Effector CD8-positive, alpha-beta T cell (primary cell): ENCODE measurements at regions not wholly inside any gene's neighbourhood (a gene's known extent, or its start where the extent isn't known, plus 50 kb on each side); places are given as distances from the start of the nearest gene placed in this dataset.

Source experiments
- DNase-seq: peaks from one replicate; lab custom pipeline; 2025; lab: John Stamatoyannopoulos, UW

DNA sequence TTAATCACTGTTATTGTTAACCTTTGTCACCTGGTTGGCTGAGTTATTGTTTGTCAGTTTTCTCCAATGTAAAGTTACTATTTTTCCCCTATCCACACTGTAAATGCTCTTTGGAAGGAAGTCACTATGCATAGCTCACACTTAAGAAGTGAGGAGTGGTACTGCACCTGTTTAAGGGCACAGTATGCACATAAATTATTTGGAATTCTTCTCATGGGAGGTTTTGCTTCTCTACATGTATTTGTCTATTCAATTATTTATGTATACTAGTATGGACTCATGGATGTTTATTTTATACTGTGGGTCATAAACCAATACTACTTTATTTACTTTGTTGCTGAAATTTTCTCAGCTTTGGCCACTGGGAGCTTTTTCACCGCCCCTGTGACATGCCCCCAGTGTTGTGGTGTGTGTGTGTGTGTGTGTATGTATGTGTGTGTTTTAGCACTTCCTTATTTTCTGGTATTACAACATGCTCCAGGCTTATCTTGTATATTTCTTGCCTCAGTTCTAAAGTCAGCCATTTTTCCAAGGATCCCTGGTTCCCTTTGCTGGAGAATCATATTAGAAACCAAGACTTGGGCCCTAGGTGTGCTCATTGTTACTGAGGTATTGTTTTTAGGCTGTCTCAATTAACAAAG is 290.5 kb downstream of the KBTBD8 start:
- DNase-seq, result no peak

DNA sequence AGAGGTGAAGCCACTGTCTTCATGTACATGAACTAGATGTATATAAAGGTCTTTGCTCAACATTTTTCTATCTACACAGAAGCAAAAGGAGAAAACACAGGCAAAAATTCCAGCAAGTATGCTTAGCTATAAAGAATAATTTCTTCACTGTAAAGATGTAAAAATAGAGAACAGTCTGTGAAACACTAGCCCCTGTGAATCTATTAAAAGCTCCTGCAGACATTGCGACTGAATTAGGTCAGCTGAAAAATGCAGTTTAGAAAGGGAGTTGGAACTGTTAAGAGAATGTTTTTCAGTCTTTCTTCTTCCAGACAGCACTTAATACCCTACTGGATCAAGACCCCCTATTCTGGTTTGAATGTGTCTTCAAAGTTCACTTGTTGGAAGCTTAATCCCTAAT is 291.5 kb downstream of the KBTBD8 start:
- no peak for DNase-seq

DNA sequence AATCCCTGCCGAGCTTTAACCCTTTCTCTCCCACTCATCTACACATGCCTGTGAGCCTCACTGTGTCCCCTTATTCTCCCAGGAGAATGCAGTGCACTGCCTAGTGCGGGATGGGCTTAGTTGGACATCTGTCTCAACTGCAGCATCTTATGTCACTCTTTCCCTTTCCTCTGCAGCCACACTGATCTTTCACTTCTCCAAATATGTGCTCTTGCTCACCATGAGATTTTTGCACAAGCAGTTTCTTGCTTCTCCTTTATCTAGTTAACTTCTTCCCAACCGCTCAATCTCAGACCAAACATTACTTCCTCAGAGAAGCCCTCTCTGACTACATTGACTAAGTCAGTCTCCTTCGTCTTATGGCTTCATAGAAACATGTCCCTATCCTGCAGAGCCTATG is 292.3 kb downstream of the KBTBD8 start:
- no peak for DNase-seq

DNA sequence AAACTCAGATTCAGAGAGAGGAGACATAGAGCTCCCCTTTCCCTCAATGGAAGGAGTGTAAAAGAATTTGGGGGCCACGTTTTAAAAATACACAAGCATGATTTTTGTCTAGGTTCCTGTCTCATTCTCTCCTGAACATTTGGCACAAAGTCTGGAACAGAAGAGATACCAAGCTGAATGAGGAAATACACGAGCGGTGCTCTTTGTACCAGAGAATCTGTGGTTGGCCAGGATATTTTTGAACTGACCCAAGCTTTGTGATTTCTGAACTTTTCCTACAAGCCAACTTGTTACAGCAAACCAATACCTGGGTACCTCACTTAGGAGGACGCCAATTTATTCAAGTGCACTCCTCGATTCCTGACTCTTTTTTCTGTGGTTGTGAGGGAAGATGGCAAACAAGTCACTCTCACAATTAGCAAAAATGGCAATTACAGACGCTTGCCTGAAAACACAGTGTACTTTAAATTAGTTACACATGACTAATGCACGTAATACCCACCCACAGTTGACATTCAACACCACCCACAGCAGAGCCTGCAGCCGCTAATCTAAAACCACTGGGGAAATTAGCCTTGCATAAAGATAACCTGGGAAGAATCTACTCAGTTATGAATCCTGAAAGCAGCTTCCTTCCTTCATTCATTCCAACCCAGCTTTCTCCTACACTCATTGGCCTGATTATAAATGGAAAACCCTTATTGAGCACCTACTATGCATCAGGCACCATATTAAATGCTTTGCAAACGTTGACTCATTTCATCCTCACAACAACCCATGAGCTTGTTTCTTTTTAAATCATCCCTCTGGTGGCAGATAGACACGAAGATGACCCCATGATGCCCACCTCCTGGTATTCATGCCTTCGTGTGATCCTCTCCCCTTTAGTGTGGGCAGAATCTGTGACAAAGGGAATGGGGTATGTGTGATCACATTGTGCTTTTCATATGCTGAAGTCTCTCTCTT is 293.5 kb downstream of the KBTBD8 start:
- no peak for DNase-seq

DNA sequence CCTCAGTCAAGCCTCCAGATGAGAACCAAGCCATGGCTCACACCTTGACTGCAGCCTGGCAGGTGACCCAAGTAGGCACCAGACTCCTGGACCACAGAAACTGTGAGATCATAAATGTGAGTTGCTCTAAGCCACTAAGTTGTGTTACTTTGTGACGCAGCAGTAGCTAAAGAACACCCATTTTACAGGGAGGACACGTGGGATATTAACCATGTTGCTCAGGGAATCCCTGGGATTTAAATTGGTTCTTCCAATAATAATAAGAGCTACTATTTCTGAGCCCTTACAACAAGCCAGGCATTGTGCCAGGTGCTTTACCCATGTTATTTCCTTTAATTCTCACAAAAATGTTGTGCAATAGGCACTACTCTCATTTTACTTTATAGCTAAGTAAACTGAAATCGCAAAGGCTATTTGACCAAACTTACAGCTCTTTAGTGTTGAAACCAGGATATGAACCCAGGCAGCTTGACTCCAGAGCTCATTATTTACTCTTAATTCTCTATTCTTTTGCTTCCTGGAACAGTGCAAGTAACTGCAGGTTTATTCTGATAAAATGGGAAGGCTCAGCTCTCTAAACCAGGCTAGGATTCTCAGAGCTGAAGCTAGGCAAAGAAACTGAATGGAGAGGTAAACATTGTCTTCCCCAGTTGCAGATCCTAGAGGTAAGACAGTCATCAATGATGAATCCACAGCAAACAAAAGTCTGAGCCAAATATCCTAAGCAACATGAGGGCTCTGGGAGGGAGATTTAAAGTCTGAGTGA is 294.4 kb downstream of the KBTBD8 start:
- no peak for DNase-seq

- DNase-seq, result no peak
Observed at GRCh38 chr3:67294341-67294740, 296.2 kb downstream of the KBTBD8 start.

DNA sequence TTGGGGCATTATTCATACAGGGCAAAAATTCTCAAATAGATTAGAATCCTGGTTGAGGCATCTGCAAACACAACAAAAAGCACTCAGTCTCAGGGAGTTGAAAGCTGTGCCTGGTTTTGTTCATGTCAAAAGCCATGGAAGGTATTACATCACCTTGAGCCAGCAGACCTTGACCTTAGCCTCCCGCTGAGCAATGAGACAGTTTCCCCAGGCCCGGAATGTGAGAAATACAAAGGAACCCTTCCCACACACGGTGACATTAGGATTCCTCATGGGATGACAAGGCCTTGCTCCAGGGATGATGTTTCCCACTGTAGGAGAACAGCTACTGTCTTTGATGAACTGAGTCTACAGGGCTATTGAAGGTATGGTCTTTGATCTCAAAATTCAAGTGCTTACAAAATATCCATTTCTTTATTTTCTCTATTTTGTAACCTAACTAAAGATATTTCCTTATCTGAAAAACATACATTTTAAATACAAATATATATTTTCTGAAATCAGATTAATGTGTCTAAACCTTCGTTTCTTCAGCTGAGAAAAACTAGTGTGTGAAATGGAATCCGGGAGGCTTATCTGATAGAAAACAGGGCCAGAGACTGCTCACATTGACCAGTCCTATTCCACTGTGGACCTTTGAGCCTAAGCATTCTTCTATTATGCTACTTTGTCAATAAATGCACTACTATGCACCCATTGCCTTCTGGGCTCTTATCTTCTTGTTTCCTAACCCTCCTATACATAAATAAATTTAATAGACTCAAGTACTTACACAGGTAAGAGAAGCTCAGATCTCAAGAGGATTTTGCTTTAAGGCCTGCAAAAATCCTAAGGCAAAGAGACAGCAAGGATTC is 298.2 kb downstream of the KBTBD8 start:
- no peak for DNase-seq

DNA sequence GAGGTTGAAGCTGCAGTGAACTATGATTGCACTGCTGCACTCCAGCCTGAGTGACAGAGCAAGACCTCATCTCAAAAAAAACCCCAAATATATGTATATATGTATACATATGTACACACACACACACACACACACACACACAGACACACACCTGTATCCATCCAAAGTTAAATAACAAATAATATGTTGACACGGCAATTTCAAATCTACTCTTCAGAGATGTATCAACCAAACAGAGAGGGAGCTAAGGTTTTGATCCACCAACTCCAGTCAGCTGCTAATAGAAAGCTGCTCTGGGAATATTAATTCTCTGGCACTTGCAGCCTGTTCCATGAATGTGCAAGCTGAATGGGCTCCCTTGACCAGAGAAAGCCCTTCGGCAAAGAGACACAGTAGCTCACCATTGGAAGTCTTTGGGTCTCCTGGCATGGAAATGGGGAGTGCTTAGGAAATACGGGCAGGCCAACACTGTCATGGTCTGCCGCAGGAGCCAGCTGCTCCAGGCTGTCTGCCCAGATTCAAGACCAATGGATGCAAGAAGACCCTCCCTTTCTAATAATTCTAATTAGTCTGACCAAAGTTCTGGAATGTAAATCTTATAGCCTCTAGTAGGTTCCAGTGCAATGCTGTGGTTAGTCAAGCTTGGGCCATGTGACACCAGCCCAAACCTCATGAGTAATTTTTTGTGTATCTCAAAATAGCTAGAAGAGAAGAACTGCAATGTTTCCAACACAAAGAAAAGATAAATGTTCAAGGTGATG is 299.8 kb downstream of the KBTBD8 start:
- DNase-seq, result no peak

GRCh38 chr3:67301556-67301955 is 303.4 kb downstream of the KBTBD8 start:
- no peak for DNase-seq

- no peak for DNase-seq
Observed at GRCh38 chr3:67302489-67302888, 304.4 kb downstream of the KBTBD8 start.

- DNase-seq, result no peak
Observed at GRCh38 chr3:67305160-67305559, 307.1 kb downstream of the KBTBD8 start.

DNA sequence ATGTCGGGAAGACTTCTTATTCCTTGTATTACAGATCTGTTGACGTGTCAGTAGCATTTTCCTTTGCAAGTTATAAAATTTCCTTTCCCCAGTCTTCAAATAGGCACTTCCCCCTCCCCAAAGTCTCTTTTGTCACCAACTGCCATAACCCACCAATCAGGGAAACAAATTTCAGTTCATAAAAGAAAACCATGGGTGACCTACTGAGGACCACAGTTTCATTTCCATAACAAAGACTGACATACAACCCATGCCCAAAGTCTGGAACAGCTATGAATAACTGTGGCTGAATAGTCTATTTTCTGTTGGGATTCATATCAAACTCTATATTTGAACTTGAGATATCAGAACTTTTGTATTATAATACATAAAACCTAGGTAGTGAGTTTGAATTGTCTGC is 307.8 kb downstream of the KBTBD8 start:
- DNase-seq, result no peak

DNA sequence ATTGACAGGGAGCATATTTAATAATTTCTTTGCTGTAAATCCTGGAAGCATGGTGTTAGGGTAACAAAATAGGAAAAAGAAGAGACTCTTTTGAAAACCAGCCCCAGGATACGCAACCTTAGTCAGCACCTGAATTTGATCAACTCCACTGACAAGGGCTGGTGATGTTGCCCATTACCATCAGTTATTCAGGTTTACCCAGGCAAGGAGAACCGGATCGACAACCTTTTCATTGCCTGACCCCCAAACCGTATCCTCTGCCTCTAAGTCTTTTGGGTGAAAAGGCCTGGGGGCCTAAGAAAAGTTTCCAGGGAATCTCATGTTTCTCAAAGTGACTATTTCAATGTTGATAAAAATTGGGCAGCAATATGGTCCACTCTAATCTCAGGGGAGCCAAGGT is 313.3 kb downstream of the KBTBD8 start:
- no peak for DNase-seq

GRCh38 chr3:67312155-67312554 is 314.0 kb downstream of the KBTBD8 start:
- DNase-seq, result no peak

DNA sequence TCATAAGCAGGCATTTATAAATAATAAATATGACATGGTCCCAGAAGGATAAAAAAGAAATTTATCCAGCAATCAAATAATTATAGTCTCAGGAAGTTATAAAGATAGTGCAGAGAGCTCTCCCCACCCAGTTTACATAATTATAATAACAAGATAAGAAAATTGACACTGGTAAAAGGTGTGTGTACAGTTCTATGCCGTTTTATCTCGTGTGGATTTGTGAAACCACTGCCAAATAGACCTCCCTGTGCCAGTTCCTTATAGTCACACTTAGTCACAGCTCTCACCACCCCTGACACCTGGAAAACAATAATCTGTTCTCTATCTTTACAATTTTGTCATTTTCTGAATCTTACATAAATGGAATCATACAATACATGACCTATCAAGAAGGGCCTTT is 320.1 kb downstream of the KBTBD8 start:
- DNase-seq, result no peak

GRCh38 chr3:67324554-67324953 is 326.4 kb downstream of the KBTBD8 start:
- no peak for DNase-seq
